ENCODE measurements at regions not wholly inside any gene's neighbourhood (a gene's known extent, or its start where the extent isn't known, plus 50 kb on each side); places are given as distances from the start of the nearest gene placed in this dataset.
A peak's percentile ranks its signal among the peaks of the same experiment; 100 is the strongest.

DNA sequence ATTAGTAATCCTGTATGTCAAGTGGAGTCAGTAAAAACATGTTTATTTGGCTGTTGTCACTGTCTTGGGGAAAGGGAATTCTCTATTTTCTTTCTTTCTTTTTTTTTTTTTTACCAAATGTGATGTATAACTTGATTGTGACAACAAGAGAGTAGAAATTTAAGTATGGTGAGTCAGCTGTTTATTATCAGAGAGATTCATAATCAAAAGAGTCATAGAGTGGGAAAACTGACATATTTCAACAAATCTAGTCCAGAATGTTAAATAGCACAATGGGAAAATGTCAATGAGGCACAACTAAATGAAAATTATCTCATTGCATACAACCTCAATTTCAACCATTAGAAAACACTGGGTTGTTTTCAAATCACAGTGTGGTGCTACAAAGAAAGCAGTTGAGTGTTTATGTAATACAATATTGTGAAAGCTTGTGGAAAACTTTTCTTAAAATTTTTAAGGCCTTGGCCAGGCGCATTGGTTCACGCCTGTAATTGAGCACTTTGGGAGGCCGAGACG, 111.9 kb upstream of the DTNA start:
- no peaks in the 10 kb centered on the region for H3K9me3 ChIP-seq (replicated peaks; ENCODE audit: control insufficient read depth, insufficient read depth, low read length)
- H3K36me3 ChIP-seq (ENCODE audit: control insufficient read depth in 2 of 2, extremely low read depth in 1 of 2, insufficient read depth in 2 of 2, low read length in 2 of 2): no peaks in the 10 kb centered on the region
- no peak overlapping the region for H3K27ac ChIP-seq (ENCODE audit: insufficient read depth, low read depth, low read length)
- CTCF ChIA-PET: interaction anchor here (1.6 to 4.4 kb wide), 4 partner anchors 11 to 211 kb away, joined by 6 to 31 read pairs (median 9); no protein-coding TSS in a partner anchor
- no peaks in the 10 kb centered on the region for H3K4me1 ChIP-seq (ENCODE audit: control insufficient read depth, extremely low read depth, insufficient read depth, low read length)
- no peaks in the 10 kb centered on the region for H4K20me1 ChIP-seq (replicated peaks; ENCODE audit: control insufficient read depth, extremely low read depth, insufficient read depth, low read length)
- TF ChIP-seq POLR2AphosphoS5 (IDR thresholded peaks at IDR 0.05; ENCODE audit: insufficient read depth, low read depth, low read length) (no peak), GATA2 (IDR thresholded peaks at IDR 0.05; ENCODE audit: insufficient read depth, insufficient read length, low read depth, low read length) (no peak), MYC (IDR thresholded peaks at IDR 0.05; ENCODE audit: low read depth, low read length) (no peak), JUN (IDR thresholded peaks at IDR 0.05; ENCODE audit: borderline replicate concordance, insufficient read depth, insufficient read length, low read depth) (no peak), POLR2A (IDR thresholded peaks at IDR 0.05; ENCODE audit: low read depth, low read length) (no peak), FOS (IDR thresholded peaks at IDR 0.05; ENCODE audit: borderline replicate concordance, insufficient read depth, low read length) (no peak), EZH2 (IDR thresholded peaks at IDR 0.05; ENCODE audit: borderline replicate concordance, low read depth, low read length, severe bottlenecking) (no peak)
- TF ChIP-seq, protein P1, sequence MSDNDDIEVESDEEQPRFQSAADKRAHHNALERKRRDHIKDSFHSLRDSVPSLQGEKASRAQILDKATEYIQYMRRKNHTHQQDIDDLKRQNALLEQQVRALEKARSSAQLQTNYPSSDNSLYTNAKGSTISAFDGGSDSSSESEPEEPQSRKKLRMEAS (IDR thresholded peaks at IDR 0.05; ENCODE audit: insufficient read depth, insufficient read length): no peak
- TF ChIP-seq, protein P2, sequence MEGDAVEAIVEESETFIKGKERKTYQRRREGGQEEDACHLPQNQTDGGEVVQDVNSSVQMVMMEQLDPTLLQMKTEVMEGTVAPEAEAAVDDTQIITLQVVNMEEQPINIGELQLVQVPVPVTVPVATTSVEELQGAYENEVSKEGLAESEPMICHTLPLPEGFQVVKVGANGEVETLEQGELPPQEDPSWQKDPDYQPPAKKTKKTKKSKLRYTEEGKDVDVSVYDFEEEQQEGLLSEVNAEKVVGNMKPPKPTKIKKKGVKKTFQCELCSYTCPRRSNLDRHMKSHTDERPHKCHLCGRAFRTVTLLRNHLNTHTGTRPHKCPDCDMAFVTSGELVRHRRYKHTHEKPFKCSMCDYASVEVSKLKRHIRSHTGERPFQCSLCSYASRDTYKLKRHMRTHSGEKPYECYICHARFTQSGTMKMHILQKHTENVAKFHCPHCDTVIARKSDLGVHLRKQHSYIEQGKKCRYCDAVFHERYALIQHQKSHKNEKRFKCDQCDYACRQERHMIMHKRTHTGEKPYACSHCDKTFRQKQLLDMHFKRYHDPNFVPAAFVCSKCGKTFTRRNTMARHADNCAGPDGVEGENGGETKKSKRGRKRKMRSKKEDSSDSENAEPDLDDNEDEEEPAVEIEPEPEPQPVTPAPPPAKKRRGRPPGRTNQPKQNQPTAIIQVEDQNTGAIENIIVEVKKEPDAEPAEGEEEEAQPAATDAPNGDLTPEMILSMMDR (IDR thresholded peaks at IDR 0.05; ENCODE audit: extremely low read depth in 1 of 2, insufficient read depth in 1 of 2, low read depth in 1 of 2, low read length in 2 of 2): no peak
- H2AFZ ChIP-seq (ENCODE audit: low read depth, low read length): no peak overlapping the region
- no peaks in the 10 kb centered on the region for H3K9me1 ChIP-seq (replicated peaks; ENCODE audit: control insufficient read depth, extremely low read depth, insufficient read depth, low read length)
- H3K4me3 ChIP-seq (replicated peaks in 1 of 3; ENCODE audit: insufficient read depth in 1 of 3, low read depth in 1 of 3, low read length in 3 of 3): no peak overlapping the region
- no peak for FAIRE-seq
- dilution Hi-C loops (cut with MboI; ENCODE audit: extremely low pct_ligation_motif_present, low sequenced_read_pairs): no loop called here
- POLR2A ChIA-PET: no interaction called here
- intact Hi-C loops (cut with micrococcal nuclease): loop anchor here (10.0 kb wide), 1 partner anchor 377 kb away; no protein-coding TSS in a partner anchor
- no peaks in the 10 kb centered on the region for H3K27me3 ChIP-seq (ENCODE audit: control insufficient read depth in 2 of 2, insufficient read depth in 2 of 2, low read length in 2 of 2)
- H3K4me2 ChIP-seq (ENCODE audit: insufficient read depth, low read length): no peak overlapping the region
- no peaks in the 10 kb centered on the region for H3K79me2 ChIP-seq (ENCODE audit: control insufficient read depth, insufficient read depth, low read length)
- peak; percentile 10 for DNase-seq (ENCODE audit: low read depth, low spot score)
- no TSS peak for BruUV-seq (replicated peaks)
- H3K9ac ChIP-seq (replicated peaks; ENCODE audit: extremely low read depth, insufficient read depth, low read length): no peak overlapping the region

All from endothelial cell of umbilical vein (primary cell).